HEK293 (cell line): ENCODE measurements at regions not wholly inside any gene's neighbourhood (a gene's known extent, or its start where the extent isn't known, plus 50 kb on each side); places are given as distances from the start of the nearest gene placed in this dataset.
A peak's percentile ranks its signal among the peaks of the same experiment; 100 is the strongest.

Source experiments
- CTCF ChIA-PET: fragments of 350-600 bp; formaldehyde crosslinking; extraction: SDS; loops from one replicate; lab custom pipeline; 2021; ENCODE audit warnings: antibody characterized with exemption; lab: Yijun Ruan, JAX
- POLR2A ChIA-PET: fragments of 300-600 bp; formaldehyde crosslinking; extraction: SDS; loops from one replicate; lab custom pipeline; 2020; ENCODE audit warnings: antibody characterized with exemption, inconsistent platforms; lab: Yijun Ruan, JAX
- H3K27ac ChIP-seq: fragments of 200-500 bp; sonication (Bioruptor generic); 2 replicates; pipeline ENCODE4 v1.5.1; 2014; ENCODE audit warnings: low read depth, low read length, control low read depth, inconsistent platforms; ENCODE audit errors: extremely low read depth
- H3K36me3 ChIP-seq, 2 experiments: fragments of 200-500 bp in 1 of 2; sonication (Bioruptor generic) in 1 of 2; 1 replicate in 1 of 2; 2 replicates in 1 of 2; pipeline ENCODE4 v1.5.1; 2014 to 2017; ENCODE audit warnings: inconsistent platforms in 2 of 2, low read length in 2 of 2; ENCODE audit not compliant: control insufficient read depth in 2 of 2, insufficient read depth in 1 of 2
- H3K4me1 ChIP-seq: fragments of 200-500 bp; sonication (Bioruptor generic); 2 replicates; pipeline ENCODE4 v1.5.1; 2014; ENCODE audit warnings: mild to moderate bottlenecking, low read length, inconsistent platforms; ENCODE audit not compliant: control insufficient read depth, insufficient read depth
- H3K4me3 ChIP-seq: 2 replicates; pipeline ENCODE4 v1.5.1; 2011; ENCODE audit warnings: low read depth, mild to moderate bottlenecking, control low read depth, low read length, moderate library complexity
- H3K9me3 ChIP-seq: fragments of 200-500 bp; sonication (Bioruptor generic); 2 replicates; pipeline ENCODE4 v1.5.1; 2014; ENCODE audit warnings: low read depth, low read length, inconsistent platforms; ENCODE audit not compliant: control insufficient read depth, insufficient read depth
- GLIS2 ChIP-seq: fragments of 450-650 bp; formaldehyde crosslinking; IDR thresholded peaks from 2 replicates; pipeline ENCODE4 v1.5.1; 2016; ENCODE audit warnings: missing biosample characterization, missing genetic modification characterization
- HOXC10 ChIP-seq: sonication (generic); formaldehyde crosslinking; IDR thresholded peaks from 2 replicates; pipeline ENCODE4 v1.8.1; 2023; ENCODE audit warnings: mild to moderate bottlenecking, missing genetic modification reagents
- KLF1 ChIP-seq: fragments of 450-650 bp; formaldehyde crosslinking; IDR thresholded peaks from 2 replicates; pipeline ENCODE4 v1.5.1; 2016; ENCODE audit warnings: missing biosample characterization, missing genetic modification characterization
- PRDM6 ChIP-seq: fragments of 450-650 bp; formaldehyde crosslinking; IDR thresholded peaks from 2 replicates; pipeline ENCODE4 v1.5.1; 2017; ENCODE audit warnings: missing biosample characterization, missing genetic modification characterization
- SALL2 ChIP-seq: fragments of 450-650 bp; formaldehyde crosslinking; IDR thresholded peaks from 2 replicates; pipeline ENCODE4 v1.5.0; 2017; ENCODE audit warnings: missing biosample characterization, mild to moderate bottlenecking, missing genetic modification characterization, borderline replicate concordance
- ZBTB11 ChIP-seq: fragments of 450-650 bp; formaldehyde crosslinking; conservative IDR thresholded peaks from 2 replicates; pipeline ENCODE4 v1.5.1; 2016; ENCODE audit warnings: low read depth, missing biosample characterization, missing genetic modification characterization
- ZBTB8A ChIP-seq: fragments of 450-650 bp; formaldehyde crosslinking; IDR thresholded peaks from 2 replicates; pipeline ENCODE4 v1.5.1; 2016; ENCODE audit warnings: missing biosample characterization, missing genetic modification characterization
- ZFHX2 ChIP-seq: fragments of 450-650 bp; formaldehyde crosslinking; conservative IDR thresholded peaks from 2 replicates; pipeline ENCODE4 v1.5.1; 2016; ENCODE audit warnings: missing biosample characterization, missing genetic modification characterization
- ZNF184 ChIP-seq: fragments of 450-650 bp; IDR thresholded peaks from 2 replicates; pipeline ENCODE4 v1.5.1; 2018; ENCODE audit warnings: missing biosample characterization, mild to moderate bottlenecking, missing genetic modification characterization
- ZNF19 ChIP-seq: fragments of 450-650 bp; formaldehyde crosslinking; IDR thresholded peaks from 2 replicates; pipeline ENCODE4; 2016; ENCODE audit warnings: missing biosample characterization, missing genetic modification characterization, low read depth
- ZNF202 ChIP-seq: fragments of 450-650 bp; formaldehyde crosslinking; IDR thresholded peaks from 2 replicates; pipeline ENCODE4 v1.5.1; 2016; ENCODE audit warnings: missing biosample characterization, missing genetic modification characterization, borderline replicate concordance
- ZNF311 ChIP-seq: fragments of 450-650 bp; formaldehyde crosslinking; IDR thresholded peaks from 2 replicates; pipeline ENCODE4 v1.5.1; 2017; ENCODE audit warnings: missing biosample characterization, missing genetic modification characterization, borderline replicate concordance
- ZNF341 ChIP-seq: fragments of 450-650 bp; formaldehyde crosslinking; IDR thresholded peaks from 2 replicates; pipeline ENCODE4; 2016; ENCODE audit warnings: low read depth, missing biosample characterization, missing genetic modification characterization
- ZNF37A ChIP-seq: fragments of 450-650 bp; IDR thresholded peaks from 2 replicates; pipeline ENCODE4 v1.5.1; 2018; ENCODE audit warnings: missing biosample characterization, missing genetic modification characterization
- ZNF473 ChIP-seq: fragments of 450-650 bp; formaldehyde crosslinking; IDR thresholded peaks from 2 replicates; pipeline ENCODE4 v1.5.1; 2017; ENCODE audit warnings: missing biosample characterization, missing genetic modification characterization
- ZNF529 ChIP-seq: fragments of 450-650 bp; formaldehyde crosslinking; IDR thresholded peaks from 2 replicates; pipeline ENCODE4 v1.5.1; 2017; ENCODE audit warnings: missing genetic modification characterization, missing biosample characterization; ENCODE audit not compliant: insufficient replicate concordance
- ZNF549 ChIP-seq: fragments of 450-650 bp; IDR thresholded peaks from 2 replicates; pipeline ENCODE4 v1.5.1; 2018; ENCODE audit warnings: missing biosample characterization, missing genetic modification characterization, mild to moderate bottlenecking, inconsistent platforms, moderate library complexity
- ZNF560 ChIP-seq: fragments of 450-650 bp; formaldehyde crosslinking; IDR thresholded peaks from 2 replicates; pipeline ENCODE4 v1.5.1; 2017; ENCODE audit warnings: missing biosample characterization, missing genetic modification characterization, borderline replicate concordance
- ZNF670 ChIP-seq: fragments of 450-650 bp; formaldehyde crosslinking; IDR thresholded peaks from 2 replicates; pipeline ENCODE4 v1.5.1; 2016; ENCODE audit warnings: missing biosample characterization, missing genetic modification characterization, low read depth
- TF ChIP-seq, protein P1 (sequence below): fragments of 450-650 bp; formaldehyde crosslinking; IDR thresholded peaks from 2 replicates; pipeline ENCODE4 v1.5.0; 2017; ENCODE audit warnings: missing biosample characterization, missing genetic modification characterization, borderline replicate concordance

- Histone ChIP-seq H3K36me3 (no peaks in the 10 kb centered on the region), H3K4me3 (no peak overlapping the region), H3K4me1 (no peaks in the 10 kb centered on the region), H3K9me3 (no peaks in the 10 kb centered on the region), H3K27ac (no peak overlapping the region)
- ChIA-PET POLR2A (no interaction called here), CTCF (interaction anchor here (1.7 kb wide), 1 partner anchor 31 kb away, joined by 4 read pairs; no protein-coding TSS in a partner anchor)
- no peak for TF ChIP-seq KLF1 (tag by site-specific recombination)
- no peak for TF ChIP-seq ZFHX2 (tag by site-specific recombination)
- no peak for TF ChIP-seq ZNF19 (tag by site-specific recombination)
- TF ChIP-seq ZNF202 (tag by site-specific recombination): no peak
- TF ChIP-seq ZNF311 (tag by site-specific recombination): no peak
- no peak for TF ChIP-seq ZNF473 (tag by site-specific recombination)
- no peak for TF ChIP-seq ZNF670 (tag by site-specific recombination)
- TF ChIP-seq, protein P1, sequence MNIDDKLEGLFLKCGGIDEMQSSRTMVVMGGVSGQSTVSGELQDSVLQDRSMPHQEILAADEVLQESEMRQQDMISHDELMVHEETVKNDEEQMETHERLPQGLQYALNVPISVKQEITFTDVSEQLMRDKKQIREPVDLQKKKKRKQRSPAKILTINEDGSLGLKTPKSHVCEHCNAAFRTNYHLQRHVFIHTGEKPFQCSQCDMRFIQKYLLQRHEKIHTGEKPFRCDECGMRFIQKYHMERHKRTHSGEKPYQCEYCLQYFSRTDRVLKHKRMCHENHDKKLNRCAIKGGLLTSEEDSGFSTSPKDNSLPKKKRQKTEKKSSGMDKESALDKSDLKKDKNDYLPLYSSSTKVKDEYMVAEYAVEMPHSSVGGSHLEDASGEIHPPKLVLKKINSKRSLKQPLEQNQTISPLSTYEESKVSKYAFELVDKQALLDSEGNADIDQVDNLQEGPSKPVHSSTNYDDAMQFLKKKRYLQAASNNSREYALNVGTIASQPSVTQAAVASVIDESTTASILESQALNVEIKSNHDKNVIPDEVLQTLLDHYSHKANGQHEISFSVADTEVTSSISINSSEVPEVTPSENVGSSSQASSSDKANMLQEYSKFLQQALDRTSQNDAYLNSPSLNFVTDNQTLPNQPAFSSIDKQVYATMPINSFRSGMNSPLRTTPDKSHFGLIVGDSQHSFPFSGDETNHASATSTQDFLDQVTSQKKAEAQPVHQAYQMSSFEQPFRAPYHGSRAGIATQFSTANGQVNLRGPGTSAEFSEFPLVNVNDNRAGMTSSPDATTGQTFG (tag by site-specific recombination): no peak
- TF ChIP-seq ZNF184: no peak
- no peak for TF ChIP-seq ZBTB11 (tag by site-specific recombination)
- no peak for TF ChIP-seq ZNF560
- TF ChIP-seq GLIS2: no peak
- TF ChIP-seq ZBTB8A (tag by site-specific recombination): no peak
- TF ChIP-seq ZNF37A (tag by site-specific recombination): no peak
- TF ChIP-seq ZNF529: no peak
- TF ChIP-seq ZNF341 (tag by site-specific recombination): no peak
These were observed 59.4 kb upstream of the CCNG1 start for GRCh38 chr5:163377982-163378381.

GRCh38 chr5:163379298-163380155, 57.9 kb upstream of the CCNG1 start:
- Histone ChIP-seq H3K27ac (no peak overlapping the region), H3K4me3 (no peak overlapping the region), H3K36me3 (no peaks in the 10 kb centered on the region), H3K9me3 (no peaks in the 10 kb centered on the region), H3K4me1 (no peaks in the 10 kb centered on the region)
- TF ChIP-seq SALL2 (tag by site-specific recombination) (no peak), PRDM6 (tag by site-specific recombination) (0 out of 2 replicates have a peak, but pooled peaks have one; percentile 18), HOXC10 (CRISPR knock-in tag) (no peak), ZNF549 (tag by site-specific recombination) (peak; percentile 85)
- ChIA-PET CTCF (no interaction called here), POLR2A (no interaction called here)
